ENCODE measurements at regions not wholly inside any gene's neighbourhood (a gene's known extent, or its start where the extent isn't known, plus 50 kb on each side); places are given as distances from the start of the nearest gene placed in this dataset.

- Mint-ChIP-seq H3K4me3 (no peak overlapping the region), H3K27me3 (peaks cover 0 to 11% (median 0%) of the 10 kb centered on the region in 5 donors), H3K27ac (no peak overlapping the region), H3K9me3 (peaks cover 0 to 1% (median 0%) of the 10 kb centered on the region in 11 donors), H3K36me3 (no peaks in the 10 kb centered on the region), H3K4me1 (no peaks in the 10 kb centered on the region)
- Histone ChIP-seq H3K27me3 (ENCODE audit: control insufficient read depth in 2 of 2, insufficient read depth in 2 of 2, low read length in 2 of 2) (no peaks in the 10 kb centered on the region), H3K27ac (ENCODE audit: low read depth, low read length) (no peak overlapping the region), H3K4me1 (ENCODE audit: control insufficient read depth in 2 of 2, insufficient read depth in 2 of 2, low read length in 2 of 2) (no peaks in the 10 kb centered on the region), H3K9me3 (ENCODE audit: control insufficient read depth in 2 of 3, low read length in 3 of 3) (no peaks in the 10 kb centered on the region), H3K36me3 (ENCODE audit: control insufficient read depth in 2 of 3, insufficient read depth in 3 of 3, low read length in 3 of 3) (no peaks in the 10 kb centered on the region), H3K4me3 (ENCODE audit: low read length) (no peak overlapping the region)
- ChIA-PET CTCF (no interaction called here), POLR2A (no interaction called here)
- DNase-seq (no peak), ATAC-seq (no peak)
- intact Hi-C loops (cut with micrococcal nuclease), result no loop called here
These were observed 62.6 kb upstream of the ARHGAP5 start for GRCh38 chr14:32014498-32014897.

GRCh38 chr14:32015166-32015565 is 61.9 kb upstream of the ARHGAP5 start:
- CTCF ChIA-PET, result no interaction called here
- ATAC-seq (no peak), DNase-seq (no peak)
- Mint-ChIP-seq H3K36me3 (no peaks in the 10 kb centered on the region), H3K4me1 (no peaks in the 10 kb centered on the region), H3K27me3 (peaks cover 0 to 10% (median 0%) of the 10 kb centered on the region in 5 donors), H3K27ac (no peak overlapping the region), H3K9me3 (peaks cover 0 to 1% (median 0%) of the 10 kb centered on the region in 11 donors), H3K4me3 (no peak overlapping the region)
- POLR2A ChIA-PET, result no interaction called here
- intact Hi-C loops (cut with micrococcal nuclease), result no loop called here
- H3K4me3 ChIP-seq (ENCODE audit: low read length), result no peak overlapping the region
- no peaks in the 10 kb centered on the region for H3K4me1 ChIP-seq (ENCODE audit: control insufficient read depth in 2 of 2, insufficient read depth in 2 of 2, low read length in 2 of 2)
- no peaks in the 10 kb centered on the region for H3K9me3 ChIP-seq (ENCODE audit: control insufficient read depth in 2 of 3, low read length in 3 of 3)
- no peaks in the 10 kb centered on the region for H3K27me3 ChIP-seq (ENCODE audit: control insufficient read depth in 2 of 2, insufficient read depth in 2 of 2, low read length in 2 of 2)
- no peak overlapping the region for H3K27ac ChIP-seq (ENCODE audit: low read depth, low read length)
- H3K36me3 ChIP-seq (ENCODE audit: control insufficient read depth in 2 of 3, insufficient read depth in 3 of 3, low read length in 3 of 3), result no peaks in the 10 kb centered on the region

- Mint-ChIP-seq H3K27ac (no peak overlapping the region), H3K36me3 (no peaks in the 10 kb centered on the region), H3K27me3 (peaks cover 0 to 5% (median 0%) of the 10 kb centered on the region in 5 donors), H3K4me1 (no peaks in the 10 kb centered on the region), H3K9me3 (peaks cover 0 to 3% (median 0%) of the 10 kb centered on the region in 11 donors), H3K4me3 (no peak overlapping the region)
- CTCF ChIA-PET, result no interaction called here
- H3K27ac ChIP-seq (ENCODE audit: low read depth, low read length), result no peak overlapping the region
- POLR2A ChIA-PET, result no interaction called here
- H3K4me1 ChIP-seq (ENCODE audit: control insufficient read depth in 2 of 2, insufficient read depth in 2 of 2, low read length in 2 of 2), result no peaks in the 10 kb centered on the region
- ATAC-seq (no peak), DNase-seq (no peak)
- no peaks in the 10 kb centered on the region for H3K36me3 ChIP-seq (ENCODE audit: control insufficient read depth in 2 of 3, insufficient read depth in 3 of 3, low read length in 3 of 3)
- no peaks in the 10 kb centered on the region for H3K9me3 ChIP-seq (ENCODE audit: control insufficient read depth in 2 of 3, low read length in 3 of 3)
- no peaks in the 10 kb centered on the region for H3K27me3 ChIP-seq (ENCODE audit: control insufficient read depth in 2 of 2, insufficient read depth in 2 of 2, low read length in 2 of 2)
- intact Hi-C loops (cut with micrococcal nuclease), result no loop called here
- H3K4me3 ChIP-seq (ENCODE audit: low read length), result no peak overlapping the region
These were observed 59.5 kb upstream of the ARHGAP5 start for GRCh38 chr14:32017587-32017986.

- Histone ChIP-seq H3K4me1 (ENCODE audit: control insufficient read depth in 2 of 2, insufficient read depth in 2 of 2, low read length in 2 of 2) (no peaks in the 10 kb centered on the region), H3K27me3 (ENCODE audit: control insufficient read depth in 2 of 2, insufficient read depth in 2 of 2, low read length in 2 of 2) (peaks cover 0 to 3% of the 10 kb centered on the region in 2 donors), H3K36me3 (ENCODE audit: control insufficient read depth in 2 of 3, insufficient read depth in 3 of 3, low read length in 3 of 3) (no peaks in the 10 kb centered on the region), H3K27ac (ENCODE audit: low read depth, low read length) (no peak overlapping the region), H3K4me3 (ENCODE audit: low read length) (no peak overlapping the region), H3K9me3 (ENCODE audit: control insufficient read depth in 2 of 3, low read length in 3 of 3) (no peaks in the 10 kb centered on the region)
- Mint-ChIP-seq H3K27ac (no peak overlapping the region), H3K9me3 (peaks cover 0 to 3% (median 0%) of the 10 kb centered on the region in 11 donors), H3K36me3 (no peaks in the 10 kb centered on the region), H3K4me3 (no peak overlapping the region), H3K27me3 (no peaks in the 10 kb centered on the region), H3K4me1 (no peaks in the 10 kb centered on the region)
- intact Hi-C loops (cut with micrococcal nuclease), result no loop called here
- ATAC-seq (no peak), DNase-seq (no peak)
- ChIA-PET CTCF (no interaction called here), POLR2A (no interaction called here)
These were observed 58.6 kb upstream of the ARHGAP5 start for GRCh38 chr14:32018391-32019092.

GRCh38 chr14:32019276-32019675 is 57.8 kb upstream of the ARHGAP5 start:
- Histone ChIP-seq H3K27me3 (ENCODE audit: control insufficient read depth in 2 of 2, insufficient read depth in 2 of 2, low read length in 2 of 2) (peaks cover 0 to 3% of the 10 kb centered on the region in 2 donors), H3K4me3 (ENCODE audit: low read length) (no peak overlapping the region), H3K27ac (ENCODE audit: low read depth, low read length) (no peak overlapping the region), H3K9me3 (ENCODE audit: control insufficient read depth in 2 of 3, low read length in 3 of 3) (no peaks in the 10 kb centered on the region), H3K36me3 (ENCODE audit: control insufficient read depth in 2 of 3, insufficient read depth in 3 of 3, low read length in 3 of 3) (no peaks in the 10 kb centered on the region), H3K4me1 (ENCODE audit: control insufficient read depth in 2 of 2, insufficient read depth in 2 of 2, low read length in 2 of 2) (no peaks in the 10 kb centered on the region)
- no peaks in the 10 kb centered on the region for H3K4me1 Mint-ChIP-seq
- no peaks in the 10 kb centered on the region for H3K36me3 Mint-ChIP-seq
- H3K27me3 Mint-ChIP-seq, result no peaks in the 10 kb centered on the region
- no peak for DNase-seq
- H3K27ac Mint-ChIP-seq, result no peak overlapping the region
- H3K4me3 Mint-ChIP-seq, result no peak overlapping the region
- intact Hi-C loops (cut with micrococcal nuclease), result no loop called here
- ChIA-PET CTCF (no interaction called here), POLR2A (no interaction called here)
- H3K9me3 Mint-ChIP-seq, result peaks cover 0 to 3% (median 0%) of the 10 kb centered on the region in 11 donors
- ATAC-seq, result no peak

GRCh38 chr14:32020882-32021281 is 56.2 kb upstream of the ARHGAP5 start:
- H3K27ac ChIP-seq (ENCODE audit: low read depth, low read length), result no peak overlapping the region
- Mint-ChIP-seq H3K4me1 (no peaks in the 10 kb centered on the region), H3K4me3 (no peak overlapping the region), H3K9me3 (peaks cover 0 to 3% (median 0%) of the 10 kb centered on the region in 11 donors), H3K27ac (no peak overlapping the region), H3K36me3 (no peaks in the 10 kb centered on the region), H3K27me3 (peaks cover 0 to 10% (median 2%) of the 10 kb centered on the region in 5 donors)
- no peaks in the 10 kb centered on the region for H3K4me1 ChIP-seq (ENCODE audit: control insufficient read depth in 2 of 2, insufficient read depth in 2 of 2, low read length in 2 of 2)
- ATAC-seq (no peak), DNase-seq (no peak)
- no peak overlapping the region for H3K4me3 ChIP-seq (ENCODE audit: low read length)
- ChIA-PET CTCF (no interaction called here), POLR2A (no interaction called here)
- intact Hi-C loops (cut with micrococcal nuclease), result no loop called here
- no peaks in the 10 kb centered on the region for H3K36me3 ChIP-seq (ENCODE audit: control insufficient read depth in 2 of 3, insufficient read depth in 3 of 3, low read length in 3 of 3)
- no peaks in the 10 kb centered on the region for H3K9me3 ChIP-seq (ENCODE audit: control insufficient read depth in 2 of 3, low read length in 3 of 3)
- peaks cover 0 to 3% of the 10 kb centered on the region in 2 donors for H3K27me3 ChIP-seq (ENCODE audit: control insufficient read depth in 2 of 2, insufficient read depth in 2 of 2, low read length in 2 of 2)

GRCh38 chr14:32021341-32021740 is 55.8 kb upstream of the ARHGAP5 start:
- intact Hi-C loops (cut with micrococcal nuclease), result no loop called here

More at GRCh38 chr14:32021341-32021740, 55.8 kb upstream of the ARHGAP5 start:
- H3K36me3 Mint-ChIP-seq, result no peaks in the 10 kb centered on the region
- H3K9me3 Mint-ChIP-seq, result peaks cover 0 to 3% (median 0%) of the 10 kb centered on the region in 11 donors
- H3K27ac Mint-ChIP-seq, result no peak overlapping the region
- H3K36me3 ChIP-seq (ENCODE audit: control insufficient read depth in 2 of 3, insufficient read depth in 3 of 3, low read length in 3 of 3), result no peaks in the 10 kb centered on the region
- CTCF ChIA-PET, result no interaction called here
- peaks cover 0 to 3% of the 10 kb centered on the region in 2 donors for H3K27me3 ChIP-seq (ENCODE audit: control insufficient read depth in 2 of 2, insufficient read depth in 2 of 2, low read length in 2 of 2)
- peaks cover 0 to 14% (median 7%) of the 10 kb centered on the region in 5 donors for H3K27me3 Mint-ChIP-seq
- H3K4me3 Mint-ChIP-seq, result no peak overlapping the region
- H3K27ac ChIP-seq (ENCODE audit: low read depth, low read length), result no peak overlapping the region
- H3K4me3 ChIP-seq (ENCODE audit: low read length), result no peak overlapping the region
- H3K4me1 ChIP-seq (ENCODE audit: control insufficient read depth in 2 of 2, insufficient read depth in 2 of 2, low read length in 2 of 2), result no peaks in the 10 kb centered on the region
- DNase-seq, result no peak
- no peaks in the 10 kb centered on the region for H3K9me3 ChIP-seq (ENCODE audit: control insufficient read depth in 2 of 3, low read length in 3 of 3)
- no peaks in the 10 kb centered on the region for H3K4me1 Mint-ChIP-seq
- ATAC-seq, result no peak
- POLR2A ChIA-PET, result no interaction called here
